Dendritic cell treated with granulocyte-macrophage colony-stimulating factor and Interleukin-4, amounts not matched to agents 40 ng/mL and 50 ng/mL, for 4 days (primary cell): ENCODE measurements at regions not wholly inside any gene's neighbourhood (a gene's known extent, or its start where the extent isn't known, plus 50 kb on each side); places are given as distances from the start of the nearest gene placed in this dataset.

Experiments
- H3K27ac Mint-ChIP-seq: one replicate; pipeline ENCODE4 v1.8.0; 2022; ENCODE audit warnings: mild to moderate bottlenecking, mixed read lengths
- H3K27me3 Mint-ChIP-seq: one replicate; pipeline ENCODE4 v1.8.0; 2022; ENCODE audit warnings: mild to moderate bottlenecking, mixed read lengths
- H3K36me3 Mint-ChIP-seq: one replicate; pipeline ENCODE4 v1.8.0; 2022; ENCODE audit warnings: low read depth, mixed read lengths
- H3K4me1 Mint-ChIP-seq: one replicate; pipeline ENCODE4 v1.8.0; 2022; ENCODE audit warnings: low read depth, mixed read lengths
- H3K4me3 Mint-ChIP-seq: one replicate; pipeline ENCODE4 v1.8.0; 2022; ENCODE audit warnings: mild to moderate bottlenecking, moderate library complexity, mixed read lengths
- H3K9me3 Mint-ChIP-seq: one replicate; pipeline ENCODE4 v1.8.0; 2022; ENCODE audit warnings: mixed read lengths
- intact Hi-C: fragments of 100-400 bp; cut with micrococcal nuclease; formaldehyde crosslinking; loops from one replicate; pipeline ENCODE4 v1.15.0; 2022

GRCh38 chr15:95265419-95265997, 1034.1 kb downstream of the MCTP2 start:
- Mint-ChIP-seq H3K9me3 (no peaks in the 10 kb centered on the region), H3K27me3 (no peaks in the 10 kb centered on the region), H3K4me1 (no peaks in the 10 kb centered on the region)

GRCh38 chr15:95266451-95267061, 1035.2 kb downstream of the MCTP2 start:
- intact Hi-C loops = no loop called here

More at GRCh38 chr15:95265419-95265997, 1034.1 kb downstream of the MCTP2 start:
- H3K4me3 Mint-ChIP-seq = no peak overlapping the region
- intact Hi-C loops = no loop called here
- no peaks in the 10 kb centered on the region for H3K36me3 Mint-ChIP-seq
- no peak overlapping the region for H3K27ac Mint-ChIP-seq

GRCh38 chr15:95267481-95267880, 1036.1 kb downstream of the MCTP2 start:
- Mint-ChIP-seq H3K36me3 (no peaks in the 10 kb centered on the region), H3K27me3 (no peaks in the 10 kb centered on the region), H3K4me1 (no peaks in the 10 kb centered on the region), H3K27ac (no peak overlapping the region), H3K9me3 (no peaks in the 10 kb centered on the region), H3K4me3 (no peak overlapping the region)
- intact Hi-C loops = no loop called here

More at GRCh38 chr15:95266451-95267061, 1035.2 kb downstream of the MCTP2 start:
- no peak overlapping the region for H3K27ac Mint-ChIP-seq
- no peaks in the 10 kb centered on the region for H3K9me3 Mint-ChIP-seq
- no peaks in the 10 kb centered on the region for H3K27me3 Mint-ChIP-seq
- H3K4me3 Mint-ChIP-seq = no peak overlapping the region
- H3K4me1 Mint-ChIP-seq = no peaks in the 10 kb centered on the region
- H3K36me3 Mint-ChIP-seq = no peaks in the 10 kb centered on the region

DNA sequence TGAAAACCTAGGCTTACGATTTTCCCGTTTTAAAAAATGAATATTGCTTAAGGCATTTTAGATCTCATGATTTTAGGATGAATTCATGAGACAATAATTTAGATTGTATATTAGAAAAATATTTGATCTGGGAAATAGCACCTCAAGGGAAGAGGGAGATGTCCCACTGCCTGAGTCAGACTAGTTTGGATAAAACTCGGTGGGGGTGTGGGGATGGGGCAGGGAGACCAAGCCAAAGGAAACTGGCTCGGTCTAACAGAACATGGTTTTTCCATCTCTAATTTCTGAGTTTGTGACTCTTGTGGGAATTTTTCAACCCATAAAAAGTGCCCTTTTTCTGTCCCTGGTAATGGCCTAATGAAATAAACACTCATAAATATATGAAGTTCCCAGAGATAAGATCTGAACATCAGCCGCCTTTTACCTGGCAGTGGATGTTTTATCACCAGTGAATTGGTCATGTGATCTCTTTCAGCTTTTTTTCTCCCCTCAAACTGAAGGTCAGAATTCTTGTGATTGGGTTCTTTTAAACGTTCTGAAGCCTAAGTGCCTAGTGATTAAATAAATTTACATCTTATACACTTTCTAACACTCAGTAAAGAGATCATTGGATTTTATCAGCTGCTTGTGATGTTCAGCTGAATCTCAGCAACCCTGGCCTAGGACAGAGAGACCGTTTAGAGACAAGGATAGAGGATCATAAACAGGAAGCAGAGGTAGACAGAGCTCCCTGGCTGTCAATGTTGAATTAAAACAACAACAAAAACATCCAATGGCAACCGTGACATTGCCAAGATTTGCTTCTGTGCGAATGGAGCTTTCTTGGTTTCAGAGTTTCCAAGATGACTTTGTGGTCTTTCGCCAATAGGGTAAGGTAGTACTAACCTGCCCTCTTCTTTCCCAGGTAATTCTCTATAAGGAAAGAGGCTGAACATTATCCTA, 1038.2 kb downstream of the MCTP2 start:
- Mint-ChIP-seq H3K4me3 (no peak overlapping the region), H3K36me3 (no peaks in the 10 kb centered on the region), H3K27me3 (no peaks in the 10 kb centered on the region), H3K9me3 (no peaks in the 10 kb centered on the region), H3K27ac (no peak overlapping the region), H3K4me1 (no peaks in the 10 kb centered on the region)
- intact Hi-C loops = no loop called here

GRCh38 chr15:95274101-95274500, 1042.7 kb downstream of the MCTP2 start:
- H3K9me3 Mint-ChIP-seq = no peaks in the 10 kb centered on the region
- no peaks in the 10 kb centered on the region for H3K36me3 Mint-ChIP-seq
- no peaks in the 10 kb centered on the region for H3K27me3 Mint-ChIP-seq
- no peak overlapping the region for H3K27ac Mint-ChIP-seq
- H3K4me3 Mint-ChIP-seq = no peak overlapping the region
- H3K4me1 Mint-ChIP-seq = no peaks in the 10 kb centered on the region
- intact Hi-C loops = no loop called here

DNA sequence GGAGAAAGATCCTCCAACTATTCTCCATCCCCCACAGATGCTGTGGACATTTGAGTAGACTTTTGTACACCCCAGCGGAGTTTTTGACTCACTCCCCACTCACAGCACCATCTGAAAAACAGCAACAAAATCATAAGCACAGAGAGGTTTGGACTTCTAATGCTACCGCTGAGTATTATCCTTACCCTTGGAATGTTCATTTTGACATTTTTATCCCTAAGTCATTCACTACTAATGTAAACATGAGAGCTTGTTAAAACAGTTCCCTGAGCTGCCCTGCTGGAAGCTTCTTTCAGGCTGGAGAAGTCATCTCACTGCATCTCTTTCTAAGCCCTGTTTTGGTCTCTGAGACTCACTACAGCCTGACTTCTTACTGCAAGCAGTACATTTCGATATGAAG, 1045.9 kb downstream of the MCTP2 start:
- Mint-ChIP-seq H3K27me3 (no peaks in the 10 kb centered on the region), H3K4me3 (no peak overlapping the region), H3K36me3 (no peaks in the 10 kb centered on the region), H3K27ac (no peak overlapping the region), H3K4me1 (no peaks in the 10 kb centered on the region), H3K9me3 (no peaks in the 10 kb centered on the region)
- intact Hi-C loops = no loop called here

GRCh38 chr15:95278532-95279245, 1047.3 kb downstream of the MCTP2 start:
- Mint-ChIP-seq H3K4me3 (no peak overlapping the region), H3K4me1 (no peaks in the 10 kb centered on the region), H3K27ac (no peak overlapping the region), H3K36me3 (no peaks in the 10 kb centered on the region), H3K9me3 (no peaks in the 10 kb centered on the region), H3K27me3 (peaks cover 2% of the 10 kb centered on the region)
- intact Hi-C loops = no loop called here

- Mint-ChIP-seq H3K4me1 (no peaks in the 10 kb centered on the region), H3K36me3 (no peaks in the 10 kb centered on the region), H3K27me3 (peaks cover 3% of the 10 kb centered on the region)
These were observed 1048.1 kb downstream of the MCTP2 start for GRCh38 chr15:95279277-95280019.

DNA sequence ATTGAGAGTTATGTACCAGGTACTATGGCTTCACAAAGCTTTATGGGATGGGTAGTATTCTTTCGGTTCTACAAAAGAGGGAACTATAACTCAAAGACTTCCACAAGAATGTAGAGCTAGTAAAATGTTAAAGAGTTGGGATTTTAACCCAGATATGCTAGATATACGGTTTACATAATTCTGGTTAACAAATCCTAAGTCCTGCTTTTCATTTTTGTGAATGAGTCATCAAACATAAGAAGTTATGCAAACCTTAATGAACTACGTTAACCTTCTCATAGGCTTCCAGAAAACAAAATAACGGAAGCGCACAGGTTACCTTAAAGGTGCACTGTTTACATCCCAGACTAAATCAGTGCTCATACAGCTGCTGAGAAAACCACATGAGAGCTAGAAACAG, 1049.3 kb downstream of the MCTP2 start:
- H3K4me3 Mint-ChIP-seq = no peak overlapping the region
- no peak overlapping the region for H3K27ac Mint-ChIP-seq
- intact Hi-C loops = no loop called here

More at GRCh38 chr15:95279277-95280019, 1048.1 kb downstream of the MCTP2 start:
- no peak overlapping the region for H3K27ac Mint-ChIP-seq
- no peak overlapping the region for H3K4me3 Mint-ChIP-seq
- no peaks in the 10 kb centered on the region for H3K9me3 Mint-ChIP-seq
- intact Hi-C loops = no loop called here

DNA sequence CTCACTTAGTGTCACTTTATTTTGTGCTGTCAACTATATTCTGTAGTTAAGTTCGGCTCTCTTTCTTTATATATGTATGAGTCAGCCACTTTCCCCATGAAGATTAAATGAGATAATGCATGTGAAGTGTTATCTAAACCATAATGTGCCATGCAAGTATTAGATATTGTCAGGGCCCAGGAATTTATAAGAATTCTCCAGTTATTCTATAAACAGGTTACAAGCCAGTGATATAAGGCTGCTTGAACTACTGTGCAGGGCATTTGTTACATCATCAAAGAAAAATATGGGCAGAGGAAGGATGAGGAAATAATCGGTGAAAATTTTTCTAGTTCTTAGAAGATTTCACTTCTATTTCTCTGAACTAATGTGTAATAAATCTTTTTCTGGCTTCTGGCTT, 1049.0 kb upstream of the NR2F2 start:
- Mint-ChIP-seq H3K4me1 (no peaks in the 10 kb centered on the region), H3K9me3 (no peaks in the 10 kb centered on the region), H3K36me3 (no peaks in the 10 kb centered on the region), H3K4me3 (no peak overlapping the region), H3K27ac (no peak overlapping the region), H3K27me3 (peaks cover 7% of the 10 kb centered on the region)
- intact Hi-C loops = no loop called here

More for the DNA sequence above, 1049.3 kb downstream of the MCTP2 start:
- no peaks in the 10 kb centered on the region for H3K4me1 Mint-ChIP-seq
- no peaks in the 10 kb centered on the region for H3K36me3 Mint-ChIP-seq
- no peaks in the 10 kb centered on the region for H3K9me3 Mint-ChIP-seq
- peaks cover 5% of the 10 kb centered on the region for H3K27me3 Mint-ChIP-seq

DNA sequence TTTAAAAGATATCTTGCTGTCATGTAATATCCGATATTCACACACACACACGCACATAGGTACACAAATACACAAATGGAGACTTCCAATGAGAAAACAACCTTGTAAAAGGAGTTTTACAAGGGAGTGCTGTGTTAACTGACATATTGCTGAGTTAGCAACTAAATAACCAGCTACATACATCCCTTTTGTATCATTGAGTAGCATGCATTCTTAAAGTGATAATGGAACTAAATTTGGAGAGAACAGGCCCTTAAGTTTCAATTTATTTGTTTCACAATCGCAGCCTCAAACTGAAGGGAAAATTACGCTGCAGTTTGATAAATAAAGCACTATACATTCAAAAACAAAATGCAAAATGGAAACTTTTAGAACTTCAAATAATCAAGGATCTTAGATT, 1046.0 kb upstream of the NR2F2 start:
- no peak overlapping the region for H3K4me3 Mint-ChIP-seq
- H3K4me1 Mint-ChIP-seq = no peaks in the 10 kb centered on the region
- H3K27ac Mint-ChIP-seq = no peak overlapping the region
- peaks cover 19% of the 10 kb centered on the region for H3K27me3 Mint-ChIP-seq
- H3K9me3 Mint-ChIP-seq = no peaks in the 10 kb centered on the region
- intact Hi-C loops = no loop called here
- H3K36me3 Mint-ChIP-seq = no peaks in the 10 kb centered on the region

DNA sequence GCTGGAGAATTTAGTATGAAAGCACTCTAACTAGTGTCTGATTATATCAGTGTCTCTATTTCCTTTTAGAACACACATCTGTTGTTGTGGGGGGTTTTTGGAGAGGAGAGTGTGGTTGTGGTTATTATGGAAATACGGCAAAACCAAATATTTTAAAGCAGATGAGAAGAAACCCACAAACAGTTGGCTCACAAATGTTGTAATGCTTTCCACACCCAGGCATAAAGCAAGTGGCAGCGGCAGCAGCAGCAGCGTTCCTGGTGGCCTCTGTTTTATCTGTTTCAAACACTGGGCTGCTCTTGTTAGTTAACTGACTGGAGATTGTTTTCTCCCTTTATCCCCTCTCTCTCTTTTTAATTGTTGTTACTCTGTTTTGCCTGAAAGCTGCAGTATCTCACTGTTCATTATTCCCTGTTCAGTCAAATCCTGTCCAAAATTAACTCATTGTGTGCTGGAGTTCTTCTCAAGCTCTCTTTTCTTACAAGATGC, 1045.5 kb upstream of the NR2F2 start:
- Mint-ChIP-seq H3K27ac (no peak overlapping the region), H3K36me3 (no peaks in the 10 kb centered on the region), H3K4me1 (no peaks in the 10 kb centered on the region), H3K27me3 (peaks cover 22% of the 10 kb centered on the region), H3K4me3 (no peak overlapping the region), H3K9me3 (no peaks in the 10 kb centered on the region)
- intact Hi-C loops = no loop called here

- H3K36me3 Mint-ChIP-seq = no peaks in the 10 kb centered on the region
- no peaks in the 10 kb centered on the region for H3K9me3 Mint-ChIP-seq
- intact Hi-C loops = no loop called here
- H3K4me1 Mint-ChIP-seq = no peaks in the 10 kb centered on the region
- no peak overlapping the region for H3K27ac Mint-ChIP-seq
- peaks cover 23% of the 10 kb centered on the region for H3K27me3 Mint-ChIP-seq
- H3K4me3 Mint-ChIP-seq = no peak overlapping the region
These were observed 1044.1 kb upstream of the NR2F2 start for GRCh38 chr15:95286352-95286880.
